ENCODE measurements at regions not wholly inside any gene's neighbourhood (a gene's known extent, or its start where the extent isn't known, plus 50 kb on each side); places are given as distances from the start of the nearest gene placed in this dataset.

- H3K36me3 ChIP-seq (ENCODE audit: control insufficient read depth, low read length) = no peaks in the 10 kb centered on the region
- H3K79me2 ChIP-seq (ENCODE audit: control insufficient read depth, low read length) = no peaks in the 10 kb centered on the region
- H4K20me1 ChIP-seq (ENCODE audit: control insufficient read depth, insufficient read depth, low read depth, low read length) = no peaks in the 10 kb centered on the region
- H3K27me3 ChIP-seq (ENCODE audit: control insufficient read depth, low read length) = no peaks in the 10 kb centered on the region
- H3K9me3 ChIP-seq (ENCODE audit: control insufficient read depth, insufficient read depth, low read length) = no peaks in the 10 kb centered on the region
- no peak overlapping the region for H3K4me2 ChIP-seq (ENCODE audit: low read length)
- no peak overlapping the region for H3K4me3 ChIP-seq (ENCODE audit: low read length)
- no peaks in the 10 kb centered on the region for H3K9me2 ChIP-seq (replicated peaks; ENCODE audit: control insufficient read depth, low read length)
- no peak overlapping the region for H3K27ac ChIP-seq (ENCODE audit: low read depth, low read length)
- TF ChIP-seq, protein P1, sequence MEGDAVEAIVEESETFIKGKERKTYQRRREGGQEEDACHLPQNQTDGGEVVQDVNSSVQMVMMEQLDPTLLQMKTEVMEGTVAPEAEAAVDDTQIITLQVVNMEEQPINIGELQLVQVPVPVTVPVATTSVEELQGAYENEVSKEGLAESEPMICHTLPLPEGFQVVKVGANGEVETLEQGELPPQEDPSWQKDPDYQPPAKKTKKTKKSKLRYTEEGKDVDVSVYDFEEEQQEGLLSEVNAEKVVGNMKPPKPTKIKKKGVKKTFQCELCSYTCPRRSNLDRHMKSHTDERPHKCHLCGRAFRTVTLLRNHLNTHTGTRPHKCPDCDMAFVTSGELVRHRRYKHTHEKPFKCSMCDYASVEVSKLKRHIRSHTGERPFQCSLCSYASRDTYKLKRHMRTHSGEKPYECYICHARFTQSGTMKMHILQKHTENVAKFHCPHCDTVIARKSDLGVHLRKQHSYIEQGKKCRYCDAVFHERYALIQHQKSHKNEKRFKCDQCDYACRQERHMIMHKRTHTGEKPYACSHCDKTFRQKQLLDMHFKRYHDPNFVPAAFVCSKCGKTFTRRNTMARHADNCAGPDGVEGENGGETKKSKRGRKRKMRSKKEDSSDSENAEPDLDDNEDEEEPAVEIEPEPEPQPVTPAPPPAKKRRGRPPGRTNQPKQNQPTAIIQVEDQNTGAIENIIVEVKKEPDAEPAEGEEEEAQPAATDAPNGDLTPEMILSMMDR (IDR thresholded peaks at IDR 0.05; ENCODE audit: low read depth, low read length, poor library complexity, severe bottlenecking) = no peak
- no peak for TF ChIP-seq EZH2phosphoT487 (IDR thresholded peaks at IDR 0.05; ENCODE audit: borderline replicate concordance, low read length)
- H3F3A ChIP-seq (ENCODE audit: control insufficient read depth, insufficient read depth) = no peaks in the 10 kb centered on the region
- no peaks in the 10 kb centered on the region for H3K4me1 ChIP-seq (ENCODE audit: control insufficient read depth, low read length)
These were observed 1322.5 kb downstream of the FSCB start for GRCh38 chr14:43184540-43184939.

DNA sequence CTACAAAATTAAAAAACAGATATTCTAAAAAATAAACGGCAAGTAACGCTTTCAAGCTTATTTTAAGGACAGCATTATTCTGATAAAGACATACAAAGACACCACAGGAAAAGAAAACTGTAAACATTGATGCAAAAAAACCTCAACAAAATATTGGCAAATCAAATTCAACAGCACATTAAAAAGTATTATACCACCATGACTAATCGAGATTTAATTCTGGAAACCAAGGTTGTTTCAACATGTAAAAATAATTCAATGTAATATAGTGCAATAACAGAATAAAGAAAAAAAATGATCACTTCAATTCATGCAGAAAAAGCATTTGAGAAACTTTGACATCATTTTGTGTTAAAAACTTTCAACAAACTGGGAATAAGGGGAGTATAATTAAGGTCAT is 1323.2 kb downstream of the FSCB start:
- no peaks in the 10 kb centered on the region for H3K4me1 ChIP-seq (ENCODE audit: control insufficient read depth, low read length)
- no peak overlapping the region for H3K4me3 ChIP-seq (ENCODE audit: low read length)
- no peak overlapping the region for H3K27ac ChIP-seq (ENCODE audit: low read depth, low read length)
- no peaks in the 10 kb centered on the region for H3K36me3 ChIP-seq (ENCODE audit: control insufficient read depth, low read length)
- H3K79me2 ChIP-seq (ENCODE audit: control insufficient read depth, low read length) = no peaks in the 10 kb centered on the region
- H3K9me2 ChIP-seq (replicated peaks; ENCODE audit: control insufficient read depth, low read length) = no peaks in the 10 kb centered on the region
- H3K9me3 ChIP-seq (ENCODE audit: control insufficient read depth, insufficient read depth, low read length) = no peaks in the 10 kb centered on the region
- H3K4me2 ChIP-seq (ENCODE audit: low read length) = no peak overlapping the region
- no peaks in the 10 kb centered on the region for H4K20me1 ChIP-seq (ENCODE audit: control insufficient read depth, insufficient read depth, low read depth, low read length)
- H3K27me3 ChIP-seq (ENCODE audit: control insufficient read depth, low read length) = no peaks in the 10 kb centered on the region
- TF ChIP-seq, protein P1 (IDR thresholded peaks at IDR 0.05; ENCODE audit: low read depth, low read length, poor library complexity, severe bottlenecking) = no peak
- no peak for TF ChIP-seq EZH2phosphoT487 (IDR thresholded peaks at IDR 0.05; ENCODE audit: borderline replicate concordance, low read length)
- no peaks in the 10 kb centered on the region for H3F3A ChIP-seq (ENCODE audit: control insufficient read depth, insufficient read depth)

DNA sequence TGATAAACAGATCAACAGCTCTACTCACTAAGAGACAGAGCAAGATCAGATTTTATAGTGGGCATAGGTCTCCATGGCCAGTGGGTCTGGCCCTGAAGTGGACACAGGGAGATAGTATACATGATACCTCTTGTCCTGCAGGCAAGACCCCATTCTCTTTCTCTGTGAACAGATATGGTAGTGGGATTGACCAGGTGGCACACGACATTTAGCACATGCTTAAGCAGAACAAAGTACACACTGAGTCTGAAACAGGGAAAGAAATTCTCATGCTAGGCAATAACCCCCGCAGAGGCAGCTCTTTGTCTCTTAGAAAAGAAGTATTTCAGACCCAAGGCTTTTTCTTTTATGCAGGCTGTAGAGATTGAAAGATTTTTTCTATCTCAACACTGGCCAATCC is 1331.2 kb downstream of the FSCB start:
- Histone ChIP-seq H3K4me2 (ENCODE audit: low read length) (no peak overlapping the region), H3K27me3 (ENCODE audit: control insufficient read depth, low read length) (no peaks in the 10 kb centered on the region), H3K36me3 (ENCODE audit: control insufficient read depth, low read length) (no peaks in the 10 kb centered on the region), H3K9me2 (replicated peaks; ENCODE audit: control insufficient read depth, low read length) (no peaks in the 10 kb centered on the region), H3K4me1 (ENCODE audit: control insufficient read depth, low read length) (no peaks in the 10 kb centered on the region), H3K9me3 (ENCODE audit: control insufficient read depth, insufficient read depth, low read length) (no peaks in the 10 kb centered on the region), H3F3A (ENCODE audit: control insufficient read depth, insufficient read depth) (no peaks in the 10 kb centered on the region), H3K4me3 (ENCODE audit: low read length) (no peak overlapping the region), H4K20me1 (ENCODE audit: control insufficient read depth, insufficient read depth, low read depth, low read length) (no peaks in the 10 kb centered on the region), H3K79me2 (ENCODE audit: control insufficient read depth, low read length) (no peaks in the 10 kb centered on the region), H3K27ac (ENCODE audit: low read depth, low read length) (no peak overlapping the region)
- no peak for TF ChIP-seq EZH2phosphoT487 (IDR thresholded peaks at IDR 0.05; ENCODE audit: borderline replicate concordance, low read length)
- TF ChIP-seq, protein P1 (IDR thresholded peaks at IDR 0.05; ENCODE audit: low read depth, low read length, poor library complexity, severe bottlenecking) = no peak
